SK-N-DZ (cell line): ENCODE measurements at regions not wholly inside any gene's neighbourhood (a gene's known extent, or its start where the extent isn't known, plus 50 kb on each side); places are given as distances from the start of the nearest gene placed in this dataset.
"Not testable (repeated sequence)": the region's sequence is repeated elsewhere in the genome, so short reads cannot be mapped to it uniquely, and the experiment has no call there.

Experiments
- DNase-seq: peaks from one replicate; pipeline ENCODE4 v3.0.0-alpha.2; 2015; ENCODE audit warnings: low spot score

DNA sequence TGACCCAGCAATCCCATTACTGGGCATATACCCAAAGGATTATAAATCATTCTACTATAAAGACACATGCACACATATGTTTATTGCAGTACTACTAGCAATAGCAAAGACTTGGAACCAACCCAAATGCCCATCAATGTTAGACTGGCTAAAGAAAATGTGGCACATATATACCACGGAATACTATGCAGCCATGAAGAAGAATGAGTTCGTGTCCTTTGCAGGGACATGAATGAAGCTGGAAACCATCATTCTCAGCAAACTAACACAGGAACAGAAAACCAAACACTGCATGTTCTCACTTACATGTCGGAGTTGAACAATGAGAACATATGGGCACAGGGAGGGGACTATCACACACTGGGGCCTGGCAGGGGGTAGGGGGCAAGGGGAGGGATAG lies 183.0 kb downstream of the HACE1 start:
- DNase-seq = not testable (repeated sequence)

DNA sequence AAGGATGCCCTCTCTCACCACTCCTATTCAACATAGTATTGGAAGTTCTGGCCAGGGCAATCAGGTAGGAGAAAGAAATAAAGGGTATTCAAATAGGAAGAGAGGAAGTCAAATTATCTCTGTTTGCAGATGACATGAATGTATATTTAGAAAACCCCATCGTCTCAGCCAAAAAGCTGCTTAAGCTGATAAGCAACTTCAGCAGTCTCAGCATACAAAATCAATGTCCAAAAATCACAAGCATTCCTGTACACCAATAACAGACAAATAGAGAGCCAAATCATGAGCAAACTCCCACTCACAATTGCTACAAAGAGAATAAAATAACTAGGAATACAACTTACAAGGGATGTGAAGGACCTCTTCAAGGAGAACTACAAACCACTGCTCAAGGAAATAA lies 184.6 kb downstream of the HACE1 start:
- DNase-seq = not testable (repeated sequence)

DNA sequence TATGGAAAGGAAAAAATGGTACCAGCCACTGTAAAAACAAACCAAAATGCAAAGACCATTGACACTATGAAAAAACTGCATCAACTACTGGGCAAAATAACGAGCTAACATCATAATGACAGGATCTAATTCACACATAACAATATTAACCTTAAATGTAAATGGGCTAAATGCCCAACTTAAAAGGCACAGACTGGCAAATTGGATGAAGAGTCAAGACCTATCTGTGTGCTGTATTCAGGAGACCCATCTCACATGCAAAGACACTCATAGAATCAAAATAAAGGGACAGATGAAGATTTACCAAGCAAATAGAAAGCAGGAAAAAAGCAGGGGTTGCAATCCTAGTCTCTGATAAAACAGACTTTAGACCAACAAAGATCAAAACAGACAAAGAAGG lies 186.6 kb downstream of the HACE1 start:
- DNase-seq = not testable (repeated sequence)

DNA sequence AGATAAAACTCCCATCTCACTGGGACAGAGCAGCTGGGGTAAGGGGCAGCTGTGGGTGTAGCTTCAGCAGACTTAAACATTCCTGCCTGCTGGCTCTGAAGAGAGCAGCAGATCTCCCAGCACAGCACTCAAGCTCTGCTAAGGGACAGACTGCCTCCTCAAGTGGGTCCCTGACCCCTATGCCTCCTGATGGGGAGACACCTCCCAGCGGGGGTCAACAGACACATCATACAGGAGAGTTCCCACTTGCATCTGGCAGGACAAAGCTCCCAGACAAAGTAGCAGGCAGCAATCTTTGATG lies 188.2 kb downstream of the HACE1 start:
- peak; percentile 32 for DNase-seq

DNA sequence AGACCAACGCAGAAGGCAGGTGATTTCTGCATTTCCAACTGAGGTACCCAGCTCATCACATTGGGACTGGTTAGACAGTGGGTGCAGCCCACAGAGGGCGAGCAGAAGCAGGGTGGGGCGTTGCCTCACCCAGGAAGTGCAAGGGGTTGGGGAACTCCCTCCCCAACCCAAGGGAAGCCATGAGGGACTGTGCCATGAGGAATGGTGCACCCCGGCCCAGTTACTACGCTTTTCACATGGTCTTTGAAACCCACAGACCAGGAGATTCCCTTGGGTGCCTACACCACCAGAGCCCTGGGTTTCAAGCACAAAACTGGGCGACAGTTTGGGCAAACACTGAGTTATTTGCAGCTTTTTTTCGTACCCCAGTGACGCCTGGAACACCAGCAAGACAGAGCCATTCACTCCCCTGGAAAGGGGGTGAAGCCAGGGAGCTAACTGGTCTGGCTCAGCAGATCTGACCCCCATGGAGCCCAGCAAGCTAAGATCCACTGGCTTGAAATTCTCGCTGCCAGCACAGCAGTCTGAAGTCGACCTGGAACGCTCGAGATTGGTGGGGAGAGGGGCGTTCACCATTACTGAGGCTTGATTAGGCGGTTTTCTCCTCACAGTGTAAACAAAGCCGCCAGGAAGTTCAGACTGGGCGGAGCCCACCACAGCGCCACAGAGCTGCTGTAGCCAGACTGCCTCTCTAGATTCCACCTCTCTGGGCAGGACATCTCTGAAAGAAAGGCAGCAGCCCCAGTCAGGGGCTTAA lies 188.7 kb downstream of the HACE1 start:
- not testable (repeated sequence) for DNase-seq

DNA sequence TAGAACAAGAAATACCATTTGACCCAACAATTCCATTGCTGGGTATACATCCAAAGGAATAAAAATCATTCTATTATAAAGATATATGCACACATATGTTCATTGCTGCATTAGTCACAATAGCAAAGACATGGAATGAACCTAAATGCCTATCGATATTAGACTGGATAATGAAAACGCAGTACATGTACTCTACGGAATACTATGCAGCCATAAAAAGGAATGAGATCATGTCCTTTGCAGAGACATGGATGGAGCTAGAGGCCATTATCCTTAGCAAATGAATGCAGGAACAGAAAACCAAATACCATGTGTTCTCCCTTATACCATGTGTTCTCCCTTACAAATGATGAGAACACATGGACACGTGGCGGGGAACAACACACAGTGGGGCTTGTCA lies 190.2 kb downstream of the HACE1 start:
- no peak for DNase-seq

DNA sequence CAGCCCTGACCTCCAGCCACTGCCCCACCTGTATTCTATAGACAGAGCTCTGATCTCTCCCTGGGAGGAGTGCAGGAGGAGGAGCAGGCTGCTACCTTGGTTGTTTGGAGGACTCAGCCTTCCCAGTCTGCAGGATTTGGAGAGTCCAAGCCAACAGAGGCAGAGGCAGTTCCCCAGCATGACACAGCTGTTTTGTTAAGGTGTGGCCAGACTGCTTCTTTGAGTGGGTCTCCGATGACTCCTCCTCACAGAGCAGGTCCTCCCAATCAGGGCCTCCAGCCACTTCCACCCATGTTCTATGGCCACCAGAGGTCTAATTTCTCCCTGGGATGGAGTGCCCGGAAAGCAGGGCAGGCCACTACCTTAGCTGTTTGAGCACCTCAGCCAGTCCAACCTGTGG lies 203.5 kb downstream of the HACE1 start:
- no peak for DNase-seq

DNA sequence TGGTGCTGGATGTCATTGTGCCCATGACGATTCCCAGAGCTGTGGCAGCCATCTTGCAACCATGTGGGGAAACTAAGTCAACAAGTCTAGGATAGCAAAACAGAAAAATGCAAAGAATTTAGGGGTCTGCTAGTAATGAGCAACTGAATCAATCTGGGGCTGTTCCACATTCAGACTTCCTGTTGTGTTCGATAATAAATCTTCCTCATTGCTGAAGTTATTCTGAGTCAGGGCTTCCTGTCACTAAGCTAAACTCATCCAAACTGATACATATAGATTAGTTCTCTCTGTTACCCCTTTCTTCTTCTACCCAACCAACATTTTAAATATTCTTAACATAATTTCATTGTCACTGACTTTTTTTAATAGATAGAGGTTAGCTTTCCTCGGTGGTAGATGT lies 205.9 kb downstream of the HACE1 start:
- no peak for DNase-seq

DNA sequence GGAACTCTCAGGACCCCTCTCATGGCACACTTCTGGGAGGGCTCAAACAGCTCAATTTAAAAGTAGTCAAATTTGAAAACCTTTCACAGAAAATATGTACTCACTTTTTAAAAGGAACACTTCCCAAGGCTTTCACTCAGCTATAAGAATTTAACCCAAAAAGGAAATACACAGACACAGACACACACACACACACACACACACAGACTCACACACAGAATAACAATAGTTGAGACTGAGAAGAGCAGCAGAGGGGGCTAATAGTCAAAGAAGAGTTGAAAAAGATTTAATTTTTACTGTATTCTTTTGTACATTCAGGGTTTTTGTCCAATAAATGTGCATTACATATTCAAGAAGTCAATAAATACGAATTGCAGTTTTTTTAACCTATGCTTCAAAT lies 211.4 kb downstream of the HACE1 start:
- no peak for DNase-seq

DNA sequence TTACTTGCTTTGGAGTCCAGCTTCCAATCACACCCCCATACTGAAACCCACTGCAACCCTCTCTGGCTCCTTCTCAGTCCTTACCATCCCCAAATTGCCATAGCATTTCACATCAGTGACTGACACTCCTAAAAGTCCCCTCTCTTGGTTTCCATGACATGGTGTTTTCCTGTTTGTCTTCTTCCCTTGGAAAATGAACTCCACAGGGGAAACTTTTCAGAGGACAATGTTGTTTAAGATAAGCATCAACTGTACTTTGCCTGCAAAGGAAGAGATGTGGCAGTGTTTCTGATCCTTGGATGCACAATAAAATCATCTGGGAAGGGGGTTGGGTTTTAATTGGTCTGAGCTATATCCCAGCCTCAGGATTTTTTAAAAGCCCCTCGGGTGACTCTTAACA lies 214.9 kb downstream of the HACE1 start:
- DNase-seq = no peak

DNA sequence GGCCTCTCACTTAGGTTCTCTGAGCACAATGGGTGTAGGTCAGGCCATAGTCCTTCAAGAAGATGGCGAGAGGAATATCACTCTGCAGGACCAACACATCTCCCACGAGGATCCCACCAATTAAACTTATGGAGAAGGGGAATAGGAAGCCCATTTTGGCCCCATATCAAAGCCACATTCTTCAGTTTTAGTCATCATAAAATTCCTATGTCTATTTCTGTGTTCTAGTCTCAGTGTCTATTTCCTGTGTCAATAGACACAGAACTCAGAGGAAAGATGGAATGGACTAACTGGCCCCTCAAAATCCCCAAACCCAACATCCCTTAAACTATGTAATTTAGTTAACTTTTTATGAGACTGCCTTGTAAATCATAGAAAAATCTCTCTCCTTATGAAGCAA lies 216.8 kb downstream of the HACE1 start:
- DNase-seq = no peak

DNA sequence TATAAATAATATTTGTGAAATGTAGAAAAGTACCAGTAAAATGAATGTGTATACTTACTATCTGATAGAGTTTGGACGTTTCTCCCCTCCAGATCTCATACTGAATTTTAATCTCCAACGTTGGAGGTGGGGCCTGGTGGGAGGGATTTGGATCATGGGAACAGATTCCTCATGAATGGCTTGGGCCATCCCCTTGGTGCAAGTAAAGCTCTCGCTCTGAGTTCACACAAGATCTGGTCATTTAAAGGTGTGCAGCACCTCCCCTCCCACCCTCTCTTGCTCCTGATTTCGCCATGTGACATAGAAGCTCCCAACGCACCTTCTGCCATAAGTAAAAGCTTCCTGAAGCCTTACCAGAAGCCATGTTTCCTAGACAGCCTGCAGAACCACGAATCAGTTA lies 219.0 kb downstream of the HACE1 start:
- DNase-seq = no peak

DNA sequence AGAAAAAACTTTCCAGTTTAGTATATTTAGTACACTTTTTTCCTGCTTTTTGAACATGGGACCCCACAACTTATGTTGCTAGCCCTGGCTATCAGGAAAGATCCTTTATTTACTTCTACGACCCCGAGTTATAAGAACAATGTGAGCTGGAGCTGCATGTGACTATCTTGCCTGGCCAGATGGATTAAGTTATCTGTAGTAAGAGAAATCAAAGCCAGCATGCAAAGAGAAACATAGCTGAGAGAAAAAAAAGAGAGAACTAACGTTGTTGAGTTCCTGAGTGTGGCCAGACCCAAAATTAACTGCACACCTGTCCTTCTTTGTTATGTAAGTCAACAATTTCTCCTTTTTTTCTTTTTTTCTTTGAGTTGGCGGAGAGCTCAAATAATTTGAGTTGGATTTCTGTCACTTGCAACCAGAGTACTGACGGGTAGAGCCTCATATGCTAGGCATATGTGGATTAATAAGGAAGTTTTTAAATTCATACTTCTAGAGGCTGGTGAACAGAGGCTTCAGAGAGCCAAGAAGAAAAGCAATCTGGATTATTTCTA lies 219.5 kb downstream of the HACE1 start:
- DNase-seq = no peak

DNA sequence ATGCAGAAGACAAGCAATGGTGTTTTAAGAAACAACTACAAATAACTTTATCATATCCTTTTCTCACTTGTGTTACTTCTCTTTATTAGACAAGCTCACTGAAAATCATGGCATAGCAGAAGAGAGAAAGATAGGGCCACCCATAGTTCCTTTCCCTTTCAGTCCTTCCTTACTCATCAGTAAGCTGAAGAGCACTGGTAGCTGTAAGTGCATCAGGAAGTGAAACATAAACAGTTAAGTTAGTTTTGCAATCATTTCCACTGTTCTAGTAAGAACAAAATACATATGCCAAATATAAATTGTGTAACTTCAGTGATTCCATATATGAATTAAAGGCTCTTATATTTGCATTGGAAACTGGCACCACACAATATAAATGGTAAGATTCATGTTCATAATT lies 220.1 kb downstream of the HACE1 start:
- DNase-seq = no peak

DNA sequence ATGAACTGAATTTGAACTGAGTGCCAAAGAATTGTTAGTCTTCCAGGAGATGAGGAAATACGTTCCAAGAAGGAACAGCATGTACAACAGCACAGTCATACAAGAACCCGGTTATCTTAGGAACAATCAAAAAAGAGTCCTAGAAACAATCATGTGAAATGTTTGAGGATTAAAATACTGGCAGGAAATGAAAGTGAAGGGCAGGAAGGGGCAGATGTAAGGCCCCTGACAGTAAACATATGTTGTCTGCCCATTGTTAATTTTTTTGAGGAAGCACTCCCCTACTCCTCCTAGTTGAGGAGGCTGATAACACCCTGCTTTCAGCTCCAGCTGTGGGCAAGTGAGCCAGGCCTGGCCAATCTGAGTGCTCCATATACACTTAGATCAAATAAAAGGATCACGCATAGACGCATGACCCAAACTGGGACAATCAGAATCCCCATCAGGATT lies 220.9 kb downstream of the HACE1 start:
- DNase-seq = no peak

DNA sequence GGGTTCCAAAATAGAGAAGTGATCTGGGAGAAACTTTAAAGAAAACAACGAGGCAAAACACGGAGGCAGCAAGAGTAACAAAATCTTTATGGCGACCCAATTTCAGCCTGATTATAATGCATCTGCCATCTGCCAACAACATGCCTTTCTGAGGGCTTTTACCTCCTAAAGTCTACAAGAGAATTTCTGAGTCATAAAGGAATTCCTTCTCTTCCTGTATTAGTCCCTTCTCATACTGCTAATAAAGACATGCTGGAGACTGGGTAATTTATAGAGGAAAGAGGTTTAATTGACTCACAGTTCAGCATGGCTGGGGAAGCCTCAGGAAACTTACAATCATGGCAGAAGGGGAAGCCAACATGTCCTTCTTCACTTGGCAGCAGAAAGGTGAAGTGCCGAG lies 226.6 kb downstream of the HACE1 start:
- DNase-seq = no peak

DNA sequence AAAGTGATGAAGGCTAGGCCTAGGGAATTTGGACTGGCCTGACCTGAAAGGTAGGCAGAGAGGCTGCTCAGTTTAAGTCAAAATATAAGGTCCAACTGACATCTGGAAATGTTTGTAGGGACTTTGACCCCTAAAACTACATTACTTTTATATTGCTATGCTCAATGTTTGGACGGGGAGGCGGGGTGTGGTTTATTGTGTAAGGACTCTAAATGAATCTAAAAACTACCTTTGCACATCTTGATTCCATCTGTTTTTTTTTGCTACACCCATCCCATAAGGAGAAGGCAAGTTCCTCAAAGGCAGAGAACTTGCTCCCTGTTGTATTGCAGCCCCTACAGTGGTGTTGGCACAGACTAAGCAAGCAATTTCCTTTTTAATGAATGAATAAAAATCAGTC lies 227.1 kb downstream of the HACE1 start:
- DNase-seq = no peak

DNA sequence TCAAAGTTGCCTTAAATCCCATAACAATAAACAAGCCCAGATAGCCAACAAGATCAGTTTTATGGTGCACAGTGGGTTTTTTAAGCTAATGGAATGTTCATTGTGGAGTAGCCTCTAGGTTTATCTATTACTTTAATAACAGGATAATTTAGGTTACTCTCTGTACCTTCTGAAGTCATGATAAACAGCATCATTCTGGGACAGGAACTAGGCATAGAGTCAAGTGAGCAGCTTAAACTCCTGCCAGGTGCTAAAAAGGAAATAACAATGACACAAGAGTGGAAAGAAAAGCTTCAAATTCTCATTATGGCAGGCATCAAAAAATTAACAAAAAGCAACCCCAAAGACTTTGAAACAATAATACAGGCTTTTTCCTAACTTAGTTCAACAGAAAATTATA lies 228.8 kb downstream of the HACE1 start:
- no peak for DNase-seq

DNA sequence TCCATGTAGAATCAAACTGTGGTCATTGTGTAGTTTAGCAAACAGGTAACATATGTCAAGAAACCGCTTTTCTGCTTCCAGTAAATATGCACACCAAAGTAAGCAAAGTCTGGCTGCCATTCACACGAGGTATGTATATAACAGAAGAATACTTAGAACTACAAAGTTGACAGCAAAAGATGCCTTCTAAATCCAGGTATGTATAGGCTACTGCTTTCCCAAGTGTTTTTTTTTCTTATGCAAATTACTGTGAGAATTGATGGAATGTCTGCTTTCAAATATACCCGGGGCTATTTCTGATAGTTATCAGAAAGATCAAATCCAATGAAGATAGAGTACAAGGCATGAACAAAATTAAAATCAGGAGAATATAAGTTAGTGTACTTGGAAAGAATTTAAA lies 229.2 kb downstream of the HACE1 start:
- no peak for DNase-seq

DNA sequence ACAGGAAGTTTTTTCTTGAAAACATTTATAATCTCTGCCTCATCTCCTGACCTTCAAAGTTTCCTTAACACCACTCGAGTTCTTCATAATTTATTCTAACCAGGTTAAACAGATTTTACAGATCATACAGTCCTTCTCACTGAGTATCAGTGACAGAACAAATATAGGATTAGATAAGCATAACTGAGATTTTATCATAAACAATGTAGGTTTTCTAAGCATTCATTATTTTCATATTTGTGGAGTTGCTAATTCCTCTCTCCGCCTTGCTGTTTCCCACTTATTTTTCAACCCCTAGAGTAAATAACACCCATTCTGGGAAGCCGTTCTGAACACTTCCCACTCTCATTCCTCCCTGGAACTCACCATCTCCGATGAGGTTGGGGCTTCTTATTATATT lies 229.9 kb downstream of the HACE1 start:
- no peak for DNase-seq

DNA sequence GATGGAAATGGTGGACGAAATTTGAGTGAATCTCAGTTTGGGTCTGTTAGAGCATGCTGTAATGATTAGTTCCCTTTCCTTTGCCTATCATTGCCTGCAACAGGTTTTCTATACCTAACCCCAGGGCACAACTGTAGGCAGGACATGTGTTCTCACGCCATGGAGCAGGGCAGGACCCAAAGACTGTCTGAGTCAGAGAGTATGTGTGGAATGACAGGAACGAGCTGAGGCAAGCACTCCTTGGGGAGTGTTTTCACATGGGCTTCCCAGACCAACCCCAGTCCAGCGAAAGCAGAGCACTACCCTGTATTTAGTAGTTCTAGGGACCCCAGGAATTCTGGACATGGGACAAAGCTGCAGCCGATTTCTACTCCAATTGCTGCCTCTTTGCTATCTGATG lies 234.2 kb downstream of the HACE1 start:
- DNase-seq = no peak

DNA sequence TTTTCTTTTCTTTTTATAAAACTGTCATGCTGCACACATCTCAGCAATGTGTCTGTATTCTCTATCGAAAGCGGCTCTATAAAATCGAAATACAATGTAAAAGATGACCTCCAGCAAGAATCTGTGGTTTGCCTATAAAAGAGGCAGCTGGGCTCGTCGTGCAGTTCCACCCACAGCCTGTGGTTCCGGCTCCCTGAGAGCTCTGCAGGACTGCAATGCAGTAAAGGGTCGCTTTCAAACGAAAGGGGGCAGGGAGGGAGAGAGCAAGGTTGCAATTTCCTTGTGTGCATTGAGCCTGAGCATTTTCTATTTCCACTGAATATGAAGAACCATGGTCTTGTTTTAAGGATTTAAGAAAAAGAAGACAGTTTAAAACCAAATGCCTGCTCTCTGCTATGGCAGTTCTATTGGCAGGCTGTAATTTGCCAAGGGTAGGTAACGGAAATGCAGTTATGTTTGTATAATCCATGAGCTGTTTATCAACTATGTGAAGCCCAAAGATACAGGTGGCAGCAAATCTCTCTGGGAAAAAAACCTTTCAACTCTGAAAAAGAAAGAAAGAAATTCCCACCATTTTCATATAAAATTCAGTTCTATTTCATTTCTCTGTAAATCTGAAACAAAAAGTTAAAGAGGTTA lies 236.5 kb downstream of the HACE1 start:
- DNase-seq = peak; percentile 47

DNA sequence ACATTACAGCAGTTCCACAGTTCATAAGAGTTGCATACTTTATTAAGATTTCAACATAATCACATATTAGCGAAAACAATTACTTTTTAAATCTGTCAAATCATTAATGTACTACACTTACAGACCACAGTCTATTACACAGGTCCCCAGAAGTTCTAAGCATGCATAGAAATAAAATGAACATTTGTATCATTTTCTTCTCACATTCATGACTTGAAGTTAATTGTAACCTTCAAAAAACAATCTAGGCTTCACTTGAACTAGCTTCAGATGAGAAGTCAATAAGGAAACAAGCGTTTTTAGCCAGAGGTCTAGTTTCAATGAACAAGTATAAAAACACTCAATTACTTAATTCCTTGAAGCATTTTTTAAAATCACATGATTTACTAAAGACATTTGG lies 238.3 kb downstream of the HACE1 start:
- no peak for DNase-seq
